Adrenal gland (tissue), 9 donors: ENCODE measurements at regions not wholly inside any gene's neighbourhood (a gene's known extent, or its start where the extent isn't known, plus 50 kb on each side); places are given as distances from the start of the nearest gene placed in this dataset.

ENCODE experiments used
- DNase-seq, 7 donors: peaks; one replicate each; pipeline ENCODE4 v3.0.0-alpha.2; 2019 to 2020
- H3K27ac ChIP-seq, 5 donors: fragments of 200-600 bp; sonication (generic) in 4 of 5; 1 replicate in 3 of 5; 2 replicates in 2 of 5; pipeline versions ENCODE4 v1.5.1 to v1.8.0; 2016 to 2020; ENCODE audit warnings: mild to moderate bottlenecking in 1 of 5
- H3K27me3 ChIP-seq: fragments of 200-600 bp; 2 replicates; pipeline ENCODE4 v1.8.0; 2021
- H3K36me3 ChIP-seq, 2 donors: fragments of 200-600 bp; replicated peaks in 1 of 2; 1 replicate in 1 of 2; 2 replicates in 1 of 2; pipeline versions ENCODE4 v1.5.1 to v1.8.0; 2018 to 2022
- H3K4me1 ChIP-seq, 2 donors: fragments of 200-600 bp; replicated peaks in 1 of 2; 1 replicate in 1 of 2; 2 replicates in 1 of 2; pipeline versions ENCODE4 v1.5.1 to v1.8.0; 2018 to 2021
- H3K4me3 ChIP-seq, 4 donors: fragments of 200-600 bp; sonication (generic) in 3 of 4; one replicate each; pipeline ENCODE4 v1.5.1; 2016 to 2018
- H3K9me3 ChIP-seq, 3 donors: fragments of 200-600 bp; sonication (generic) in 1 of 3; replicated peaks in 1 of 3; 1 replicate in 2 of 3; 2 replicates in 1 of 3; pipeline versions ENCODE4 v1.5.1 to v1.8.0; 2016 to 2021
- CTCF ChIP-seq, 6 experiments: fragments of 450-650 bp in 4 of 6; fragments of 200-600 bp in 2 of 6; sonication (generic) in 1 of 6; IDR thresholded peaks; 1 replicate in 5 of 6; 2 replicates in 1 of 6; pipeline versions ENCODE4 v1.5.1 to v1.8.0; 2016 to 2021; ENCODE audit warnings: antibody characterized with exemption in 6 of 6, mild to moderate bottlenecking in 2 of 6, moderate library complexity in 1 of 6
- POLR2A ChIP-seq, 2 donors: fragments of 450-650 bp; IDR thresholded peaks; one replicate each; pipeline ENCODE4 v1.6.1; 2017; ENCODE audit warnings: antibody characterized with exemption in 2 of 2, mild to moderate bottlenecking in 2 of 2, moderate library complexity in 1 of 2
- WGBS, 4 donors: extraction: QIAGEN DNeasy Blood & Tissue Kit in 2 of 4; methylation state at CpG; one replicate each; pipeline versions ENCODE4 v1.1.5 to v1.1.7; 2013 to 2017; 5-methylcytosine and 5-hydroxymethylcytosine counted together
- intact Hi-C, 2 donors: fragments of 100-400 bp; cut with DNase I; formaldehyde crosslinking; loops; one replicate each; pipeline versions ENCODE4 v1.14.1 to v1.15.0; 2022 to 2023
- donor health status: healthy with polysubstance abuse.
- donor health status: Bipolar disorder and iron deficiency.
- donor health status: DM: yes; HTN: yes; CAD: no.
- donor health status: DM: no; HTN: no; CAD: no.
- donor health status: DM: no; HTN: no; CAD: no.

GRCh38 chr6:165077876-165078275 lies 231.5 kb downstream of the C6orf118 start:
- Histone ChIP-seq H3K27ac (no peak overlapping the region), H3K4me1 (no peaks in the 10 kb centered on the region), H3K4me3 (no peak overlapping the region), H3K9me3 (no peaks in the 10 kb centered on the region), H3K27me3 (no peaks in the 10 kb centered on the region), H3K36me3 (no peaks in the 10 kb centered on the region)
- no peak for TF ChIP-seq POLR2A (IDR thresholded peaks at IDR 0.05)
- no peak for TF ChIP-seq CTCF (IDR thresholded peaks at IDR 0.05)
- WGBS, 4 donors: 70 to 87% (median 72%) methylated on average over 2 of the region's 2 CpGs
- intact Hi-C loops: no loop called here
- DNase-seq: no peak

DNA sequence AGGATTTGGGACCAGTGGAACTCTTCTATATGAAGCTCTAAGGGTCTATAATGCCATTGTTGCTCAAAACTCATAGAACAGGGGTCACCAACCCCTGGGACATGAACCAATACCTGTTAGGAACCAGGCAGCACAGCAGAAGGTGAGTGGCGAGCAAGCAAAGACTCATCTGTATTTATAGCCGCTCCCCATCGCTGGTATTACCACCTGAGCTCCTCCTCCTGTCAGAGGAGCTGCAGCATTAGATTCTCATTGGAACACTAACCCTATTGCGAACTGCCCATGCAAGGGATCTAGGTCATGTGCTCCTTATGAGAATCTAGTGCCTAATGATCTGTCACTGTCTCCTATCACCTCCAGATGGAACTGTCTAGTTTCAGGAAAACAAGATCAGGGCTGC lies 237.5 kb downstream of the C6orf118 start:
- intact Hi-C loops: no loop called here
- no peak overlapping the region for H3K27ac ChIP-seq
- no peaks in the 10 kb centered on the region for H3K36me3 ChIP-seq
- DNase-seq: no peak
- H3K9me3 ChIP-seq: no peaks in the 10 kb centered on the region
- WGBS, 4 donors: 63 to 95% (median 88%) methylated on average over 4 of the region's 4 CpGs
- H3K4me1 ChIP-seq: no peaks in the 10 kb centered on the region
- no peaks in the 10 kb centered on the region for H3K27me3 ChIP-seq
- TF ChIP-seq POLR2A (IDR thresholded peaks at IDR 0.05): no peak
- H3K4me3 ChIP-seq: no peak overlapping the region

- H3K27ac ChIP-seq: no peak overlapping the region
- TF ChIP-seq CTCF (IDR thresholded peaks at IDR 0.05) (no peak), POLR2A (IDR thresholded peaks at IDR 0.05) (no peak)
- H3K9me3 ChIP-seq: no peaks in the 10 kb centered on the region
- no peak for DNase-seq
- intact Hi-C loops: no loop called here
- no peaks in the 10 kb centered on the region for H3K36me3 ChIP-seq
- H3K4me1 ChIP-seq: no peaks in the 10 kb centered on the region
- no peaks in the 10 kb centered on the region for H3K27me3 ChIP-seq
- no peak overlapping the region for H3K4me3 ChIP-seq
- WGBS, 4 donors: 69 to 86% (median 72%) methylated on average over 3 of the region's 3 CpGs
Measured at GRCh38 chr6:165060720-165061119, 248.7 kb downstream of the C6orf118 start.

GRCh38 chr6:165059032-165059431 lies 250.4 kb downstream of the C6orf118 start:
- H3K4me1 ChIP-seq: no peaks in the 10 kb centered on the region
- peaks cover 3% of the 10 kb centered on the region for H3K27me3 ChIP-seq
- H3K27ac ChIP-seq: no peak overlapping the region
- no peaks in the 10 kb centered on the region for H3K9me3 ChIP-seq
- H3K36me3 ChIP-seq: no peaks in the 10 kb centered on the region
- intact Hi-C loops: no loop called here
- 67 to 83% (median 73%) methylated on average over 3 of the region's 3 CpGs for WGBS, 4 donors
- TF ChIP-seq CTCF (IDR thresholded peaks at IDR 0.05): no peak
- no peak for TF ChIP-seq POLR2A (IDR thresholded peaks at IDR 0.05)
- no peak overlapping the region for H3K4me3 ChIP-seq
- DNase-seq: no peak

DNA sequence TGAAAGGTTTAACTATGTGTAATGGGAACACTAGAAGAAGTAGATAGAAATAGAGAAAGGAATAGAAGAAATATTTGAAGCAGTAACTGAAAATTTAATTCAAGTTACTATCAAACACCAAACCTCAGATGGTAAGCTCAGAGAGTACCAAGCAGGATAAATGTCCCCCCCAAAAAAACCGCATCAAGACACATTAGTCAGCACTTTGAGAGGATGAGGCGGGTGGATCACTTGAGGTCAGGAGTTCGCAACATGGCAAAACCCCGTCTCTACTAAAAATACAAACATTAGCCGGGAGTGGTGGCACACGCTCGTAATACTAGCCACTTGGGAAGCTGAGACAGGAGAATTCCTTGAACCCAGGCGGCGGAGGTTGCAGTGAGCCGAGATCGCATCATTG lies 253.1 kb downstream of the C6orf118 start:
- DNase-seq: no peak
- H3K27me3 ChIP-seq: peaks cover 4% of the 10 kb centered on the region
- no peaks in the 10 kb centered on the region for H3K4me1 ChIP-seq
- H3K27ac ChIP-seq: no peak overlapping the region
- H3K4me3 ChIP-seq: no peak overlapping the region
- TF ChIP-seq CTCF (IDR thresholded peaks at IDR 0.05): no peak
- TF ChIP-seq POLR2A (IDR thresholded peaks at IDR 0.05): no peak
- 79 to 87% (median 85%) methylated on average over 11 of the region's 11 CpGs for WGBS, 4 donors
- no peaks in the 10 kb centered on the region for H3K9me3 ChIP-seq
- intact Hi-C loops: no loop called here
- no peaks in the 10 kb centered on the region for H3K36me3 ChIP-seq
